Caco-2 (cell line): ENCODE measurements at regions not wholly inside any gene's neighbourhood (a gene's known extent, or its start where the extent isn't known, plus 50 kb on each side); places are given as distances from the start of the nearest gene placed in this dataset.
A peak's percentile ranks its signal among the peaks of the same experiment; 100 is the strongest.

ENCODE experiments used
- BruUV-seq: library from RNA; stranded (reverse); fragments of 400-500 nt; replicated peaks from 2 replicates; lab custom pipeline; 2021; lab: Mats Ljungman, UMichigan
- CTCF ChIA-PET: fragments of 300-600 bp; sonication (Branson Sonifier 250); formaldehyde crosslinking; loops from one replicate; lab custom pipeline; 2022; ENCODE audit warnings: antibody characterized with exemption; lab: Charles Lee
- POLR2A ChIA-PET: fragments of 300-600 bp; sonication (Branson Sonifier 250); formaldehyde crosslinking; loops from one replicate; lab custom pipeline; 2022; ENCODE audit warnings: antibody characterized with exemption; lab: Charles Lee
- DNase-seq, 2 experiments: peaks; one replicate each; pipeline versions ENCODE4 v3.0.0 to v3.0.0-alpha.2; 2020 to 2022
- H3K27me3 ChIP-seq: replicated peaks from 2 replicates; pipeline ENCODE4 v1.6.0; 2011; ENCODE audit warnings: low read length; ENCODE audit not compliant: control insufficient read depth, insufficient read depth
- H3K36me3 ChIP-seq: 2 replicates; pipeline ENCODE4 v1.5.1; 2011; ENCODE audit warnings: low read length; ENCODE audit not compliant: control insufficient read depth, insufficient read depth
- H3K4me1 ChIP-seq: fragments of 250-450 bp; sonication (Bioruptor Pico); 2 replicates; pipeline ENCODE4 v1.5.1; 2020; ENCODE audit warnings: mild to moderate bottlenecking
- H3K4me3 ChIP-seq: 2 replicates; pipeline ENCODE4 v1.5.1; 2011; ENCODE audit warnings: low read depth, mild to moderate bottlenecking, control low read depth, low read length
- H3K9me3 ChIP-seq: fragments of 250-450 bp; sonication (Bioruptor Pico); 2 replicates; pipeline ENCODE4 v1.5.1; 2020; ENCODE audit warnings: mild to moderate bottlenecking, moderate library complexity
- H3K27ac Mint-ChIP-seq: one replicate; pipeline ENCODE4 v1.8.0; 2022; ENCODE audit warnings: mixed read lengths; ENCODE audit not compliant: unreplicated experiment
- H3K27me3 Mint-ChIP-seq: one replicate; pipeline ENCODE4 v1.8.0; 2022; ENCODE audit warnings: mixed read lengths; ENCODE audit not compliant: insufficient read depth, unreplicated experiment
- H3K36me3 Mint-ChIP-seq: one replicate; pipeline ENCODE4 v1.8.0; 2022; ENCODE audit warnings: mild to moderate bottlenecking, mixed read lengths; ENCODE audit not compliant: insufficient read depth, unreplicated experiment
- H3K4me1 Mint-ChIP-seq: one replicate; pipeline ENCODE4 v1.8.0; 2022; ENCODE audit warnings: low read depth, mixed read lengths; ENCODE audit not compliant: unreplicated experiment
- H3K4me3 Mint-ChIP-seq: one replicate; pipeline ENCODE4 v1.8.0; 2022; ENCODE audit warnings: mild to moderate bottlenecking, moderate library complexity, mixed read lengths; ENCODE audit not compliant: unreplicated experiment
- H3K9me3 Mint-ChIP-seq: one replicate; pipeline ENCODE4 v1.8.0; 2022; ENCODE audit warnings: mixed read lengths; ENCODE audit not compliant: unreplicated experiment
- intact Hi-C: fragments of 100-400 bp; cut with micrococcal nuclease; formaldehyde crosslinking; loops from one replicate; pipeline ENCODE4 v1.10.0; 2022; ENCODE audit not compliant: unreplicated experiment
- TF ChIP-seq, protein P1 (sequence below), 2 experiments: fragments of 200-600 bp in 1 of 2; IDR thresholded peaks; 1 replicate in 1 of 2; 2 replicates in 1 of 2; pipeline versions ENCODE4 v1.5.1 to v1.8.0; 2011 to 2022; ENCODE audit warnings: antibody characterized with exemption in 1 of 2, control low read depth in 1 of 2, inconsistent platforms in 1 of 2, low read depth in 1 of 2, low read length in 1 of 2, mild to moderate bottlenecking in 1 of 2, moderate library complexity in 1 of 2; ENCODE audit not compliant: insufficient read depth in 1 of 2, severe bottlenecking in 1 of 2, unreplicated experiment in 1 of 2

GRCh38 chr15:69971771-69972170, 125.9 kb downstream of the TLE3 start:
- H3K27ac Mint-ChIP-seq, result no peak overlapping the region
- peaks cover 4% of the 10 kb centered on the region for H3K27me3 Mint-ChIP-seq
- no peaks in the 10 kb centered on the region for H3K4me1 Mint-ChIP-seq
- Histone ChIP-seq H3K4me3 (no peak overlapping the region), H3K27me3 (no peaks in the 10 kb centered on the region; the same call in 1 of the 2 replicates), H3K4me1 (no peaks in the 10 kb centered on the region), H3K9me3 (no peaks in the 10 kb centered on the region), H3K36me3 (no peaks in the 10 kb centered on the region)
- CTCF ChIA-PET, result no interaction called here
- no peak for DNase-seq
- POLR2A ChIA-PET, result no interaction called here
- H3K4me3 Mint-ChIP-seq, result no peak overlapping the region
- BruUV-seq, result no TSS peak
- TF ChIP-seq, protein P1, sequence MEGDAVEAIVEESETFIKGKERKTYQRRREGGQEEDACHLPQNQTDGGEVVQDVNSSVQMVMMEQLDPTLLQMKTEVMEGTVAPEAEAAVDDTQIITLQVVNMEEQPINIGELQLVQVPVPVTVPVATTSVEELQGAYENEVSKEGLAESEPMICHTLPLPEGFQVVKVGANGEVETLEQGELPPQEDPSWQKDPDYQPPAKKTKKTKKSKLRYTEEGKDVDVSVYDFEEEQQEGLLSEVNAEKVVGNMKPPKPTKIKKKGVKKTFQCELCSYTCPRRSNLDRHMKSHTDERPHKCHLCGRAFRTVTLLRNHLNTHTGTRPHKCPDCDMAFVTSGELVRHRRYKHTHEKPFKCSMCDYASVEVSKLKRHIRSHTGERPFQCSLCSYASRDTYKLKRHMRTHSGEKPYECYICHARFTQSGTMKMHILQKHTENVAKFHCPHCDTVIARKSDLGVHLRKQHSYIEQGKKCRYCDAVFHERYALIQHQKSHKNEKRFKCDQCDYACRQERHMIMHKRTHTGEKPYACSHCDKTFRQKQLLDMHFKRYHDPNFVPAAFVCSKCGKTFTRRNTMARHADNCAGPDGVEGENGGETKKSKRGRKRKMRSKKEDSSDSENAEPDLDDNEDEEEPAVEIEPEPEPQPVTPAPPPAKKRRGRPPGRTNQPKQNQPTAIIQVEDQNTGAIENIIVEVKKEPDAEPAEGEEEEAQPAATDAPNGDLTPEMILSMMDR (IDR thresholded peaks at IDR 0.05; ENCODE audit: insufficient read depth in 1 of 2, low read depth in 1 of 2, low read length in 1 of 2, severe bottlenecking in 1 of 2, unreplicated experiment in 1 of 2), result no peak
- intact Hi-C loops, result no loop called here
- H3K9me3 Mint-ChIP-seq, result no peaks in the 10 kb centered on the region
- no peaks in the 10 kb centered on the region for H3K36me3 Mint-ChIP-seq

DNA sequence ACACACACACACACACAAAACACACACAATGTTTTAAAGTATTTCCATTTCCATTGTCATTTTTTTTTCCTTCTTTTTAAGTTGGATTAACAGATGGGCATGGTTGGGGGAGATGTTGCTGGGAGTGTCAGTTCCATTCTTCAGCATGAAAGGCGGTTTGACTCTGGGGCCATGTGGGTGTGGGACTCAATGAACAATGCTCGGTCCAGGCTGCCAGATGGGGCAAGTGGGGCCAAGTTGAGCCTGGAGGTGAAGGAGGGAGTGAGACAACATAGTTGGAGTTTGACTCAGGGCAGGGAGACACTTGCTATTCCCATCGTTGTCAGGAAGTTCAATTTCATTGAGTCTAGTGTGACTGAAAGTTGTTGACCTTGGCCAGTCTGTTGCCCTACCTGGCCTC, 125.3 kb downstream of the TLE3 start:
- Mint-ChIP-seq H3K27ac (no peak overlapping the region), H3K36me3 (no peaks in the 10 kb centered on the region), H3K9me3 (no peaks in the 10 kb centered on the region), H3K27me3 (peaks cover 4% of the 10 kb centered on the region), H3K4me3 (no peak overlapping the region), H3K4me1 (no peaks in the 10 kb centered on the region)
- ChIA-PET POLR2A (no interaction called here), CTCF (no interaction called here)
- intact Hi-C loops, result no loop called here
- H3K27me3 ChIP-seq, result no peaks in the 10 kb centered on the region; the same call in 1 of the 2 replicates
- TF ChIP-seq, protein P1 (IDR thresholded peaks at IDR 0.05; ENCODE audit: insufficient read depth in 1 of 2, low read depth in 1 of 2, low read length in 1 of 2, severe bottlenecking in 1 of 2, unreplicated experiment in 1 of 2), result no peak
- no peaks in the 10 kb centered on the region for H3K9me3 ChIP-seq
- no peaks in the 10 kb centered on the region for H3K36me3 ChIP-seq
- H3K4me3 ChIP-seq, result no peak overlapping the region
- no peak for DNase-seq
- BruUV-seq, result no TSS peak
- no peaks in the 10 kb centered on the region for H3K4me1 ChIP-seq

DNA sequence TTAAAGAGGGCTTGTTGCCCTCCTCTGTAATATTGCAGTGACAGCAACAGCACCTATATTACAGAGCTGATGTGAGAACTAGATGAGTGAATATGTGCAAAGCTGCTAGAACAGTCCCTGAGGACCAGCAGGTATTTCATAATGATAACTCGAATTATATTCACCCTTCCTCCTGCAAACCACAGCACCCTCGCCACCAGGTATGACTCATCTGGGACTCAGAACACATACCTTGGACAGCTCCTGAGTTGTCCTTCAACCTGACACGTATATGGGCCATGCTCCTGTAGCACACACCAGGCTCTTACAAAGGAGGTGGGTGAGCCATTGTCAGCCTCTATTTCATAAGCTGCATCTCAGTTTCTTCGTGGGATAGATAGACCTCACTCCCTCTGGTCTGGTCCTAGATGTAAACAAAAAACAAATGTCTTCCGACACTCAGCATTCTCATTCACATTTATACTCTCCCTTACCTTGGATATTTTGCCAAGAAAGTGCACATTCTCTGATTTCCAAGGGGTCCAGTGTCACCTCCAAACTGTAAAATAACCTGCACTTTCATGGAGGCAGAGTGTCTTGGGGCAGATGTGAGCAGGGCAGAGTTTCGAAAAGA, 124.5 kb downstream of the TLE3 start:
- POLR2A ChIA-PET, result no interaction called here
- intact Hi-C loops, result no loop called here
- Mint-ChIP-seq H3K4me1 (no peaks in the 10 kb centered on the region), H3K27ac (no peak overlapping the region), H3K4me3 (no peak overlapping the region), H3K27me3 (peaks cover 2% of the 10 kb centered on the region), H3K9me3 (no peaks in the 10 kb centered on the region), H3K36me3 (no peaks in the 10 kb centered on the region)
- Histone ChIP-seq H3K4me1 (no peaks in the 10 kb centered on the region), H3K27me3 (no peaks in the 10 kb centered on the region; the same call in 1 of the 2 replicates), H3K4me3 (no peak overlapping the region), H3K9me3 (no peaks in the 10 kb centered on the region), H3K36me3 (no peaks in the 10 kb centered on the region)
- TF ChIP-seq, protein P1 (IDR thresholded peaks at IDR 0.05; ENCODE audit: insufficient read depth in 1 of 2, low read depth in 1 of 2, low read length in 1 of 2, severe bottlenecking in 1 of 2, unreplicated experiment in 1 of 2), result no peak
- peak in 1 of 2 experiments; percentile 42 for DNase-seq
- no TSS peak for BruUV-seq
- CTCF ChIA-PET, result no interaction called here
